ENCODE measurements at regions not wholly inside any gene's neighbourhood (a gene's known extent, or its start where the extent isn't known, plus 50 kb on each side); places are given as distances from the start of the nearest gene placed in this dataset.
A peak's percentile ranks its signal among the peaks of the same experiment; 100 is the strongest.

DNA sequence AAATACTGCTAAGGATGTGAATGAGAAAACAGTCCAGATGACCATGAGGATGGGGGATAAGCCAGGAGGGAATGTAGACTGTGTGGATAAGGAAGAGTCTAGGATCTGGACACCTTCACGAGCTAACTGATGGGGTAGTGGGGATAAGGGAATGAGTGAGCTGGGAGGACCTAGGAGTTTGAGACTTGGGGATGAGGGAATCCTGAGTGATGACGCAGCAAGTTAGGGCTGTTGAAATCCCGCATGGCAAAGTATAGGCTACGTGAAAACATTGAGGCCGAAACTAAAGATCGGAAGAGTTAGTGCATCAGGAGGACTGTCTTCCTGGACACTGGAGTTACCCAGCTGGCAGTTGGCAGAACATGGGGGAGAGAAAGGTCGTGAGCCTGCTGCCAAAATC, 129.2 kb upstream of the EEA1 start:
- Histone ChIP-seq H2BK12ac (ENCODE audit: low read depth, low read length) (0 out of 2 replicates have a peak overlapping the region, but pooled peaks have one; percentile 28), H3K36me3 (ENCODE audit: control insufficient read depth in 2 of 4, insufficient read depth in 4 of 4, low read length in 3 of 4) (no peaks in the 10 kb centered on the region), H3K18ac (ENCODE audit: extremely low read depth, low read length) (no peak overlapping the region), H3K4ac (replicated peaks; ENCODE audit: insufficient read length, low read depth, low read length) (no peak overlapping the region), H2AK5ac (ENCODE audit: low read depth, low read length) (no peak overlapping the region), H3K79me2 (ENCODE audit: control insufficient read depth in 1 of 2, insufficient read depth in 2 of 2, low read length in 2 of 2) (no peaks in the 10 kb centered on the region), H3K4me3 (ENCODE audit: extremely low read depth in 1 of 4, insufficient read depth in 2 of 4, low read depth in 3 of 4, low read length in 4 of 4) (no peak overlapping the region), H3K79me1 (ENCODE audit: low read depth, low read length) (no peaks in the 10 kb centered on the region), H4K20me1 (replicated peaks in 1 of 2; ENCODE audit: control insufficient read depth in 1 of 2, insufficient read depth in 2 of 2, low read length in 2 of 2) (no peaks in the 10 kb centered on the region), H3K14ac (ENCODE audit: insufficient read length) (no peak overlapping the region), H3K9me3 (ENCODE audit: insufficient read depth in 2 of 2, low read depth in 1 of 2, low read length in 1 of 2) (no peaks in the 10 kb centered on the region), H3K23me2 (ENCODE audit: low read depth, low read length) (no peaks in the 10 kb centered on the region), H3K23ac (ENCODE audit: insufficient read length) (no peak overlapping the region), H3K4me2 (ENCODE audit: insufficient read depth in 1 of 2, low read depth in 2 of 2, low read length in 2 of 2) (no peak overlapping the region), H2BK20ac (ENCODE audit: low read length) (no peak overlapping the region), H3K56ac (replicated peaks; ENCODE audit: insufficient read length, low read depth, low read length) (no peak overlapping the region), H3K9ac (replicated peaks in 1 of 4; ENCODE audit: extremely low read depth in 1 of 4, low read depth in 3 of 4, low read length in 3 of 4) (no peak overlapping the region), H2BK5ac (ENCODE audit: low read depth, low read length) (no peak overlapping the region), H4K8ac (ENCODE audit: extremely low read depth, insufficient read depth, low read length) (no peak overlapping the region), H3K4me1 (replicated peaks in 1 of 4; ENCODE audit: control insufficient read depth in 3 of 4, insufficient read depth in 4 of 4, low read length in 3 of 4) (peaks cover 0 to 6% (median 5%) of the 10 kb centered on the region in 4 experiments; a peak in 5 of 7 replicates), H2BK15ac (ENCODE audit: low read length) (0 out of 2 replicates have a peak overlapping the region, but pooled peaks have one; percentile 67), H2BK120ac (replicated peaks; ENCODE audit: low read depth, low read length) (no peak overlapping the region), H3K27ac (ENCODE audit: low read depth, low read length) (no peak overlapping the region), H3K27me3 (replicated peaks in 1 of 4; ENCODE audit: control insufficient read depth in 3 of 4, extremely low read depth in 1 of 4, insufficient read depth in 3 of 4, low read length in 3 of 4) (no peaks in the 10 kb centered on the region), H4K91ac (replicated peaks; ENCODE audit: insufficient read length, low read length) (no peak overlapping the region), H2AFZ (ENCODE audit: low read length) (no peak overlapping the region), H4K5ac (ENCODE audit: insufficient read length, low read depth, low read length) (no peak overlapping the region)
- no peak for DNase-seq (ENCODE audit: low read depth in 1 of 2, low spot score in 2 of 2)
- WGBS, 2 experiments (ENCODE audit: extremely low coverage in 1 of 2, insufficient coverage in 1 of 2, insufficient read length in 1 of 2, insufficient replicate concordance in 2 of 2, low coverage in 1 of 2, low lambda C conversion rate in 2 of 2, missing lambda C conversion rate in 1 of 2): 83% methylated on average over 7 of the region's 7 CpGs; no CpG with 5 or more reads in 1 of the 2 experiments
- ChIA-PET POLR2A (ENCODE audit: partially characterized antibody) (no interaction called here), CTCF (ENCODE audit: partially characterized antibody) (interaction anchor here (0.6 to 1.1 kb wide), 4 partner anchors 24 to 281 kb away, joined by 3 to 6 read pairs (median 3); no protein-coding TSS in a partner anchor)
- no peak for FAIRE-seq
- TF ChIP-seq NANOG (IDR thresholded peaks at IDR 0.05; ENCODE audit: insufficient read depth, low read depth, low read length, poor library complexity, severe bottlenecking) (no peak), FOSL1 (IDR thresholded peaks at IDR 0.05; ENCODE audit: insufficient read depth, low read depth, low read length) (no peak), SP4 (IDR thresholded peaks at IDR 0.05; ENCODE audit: low read length) (no peak), EP300 (IDR thresholded peaks at IDR 0.05; ENCODE audit: borderline replicate concordance in 1 of 2, low read depth in 2 of 2, low read length in 2 of 2) (no peak), EGR1 (IDR thresholded peaks at IDR 0.05; ENCODE audit: borderline replicate concordance, low read depth, low read length) (no peak), SRF (IDR thresholded peaks at IDR 0.05; ENCODE audit: low read depth, low read length) (no peak), SP1 (IDR thresholded peaks at IDR 0.05; ENCODE audit: low read depth, low read length) (no peak), SUZ12 (IDR thresholded peaks at IDR 0.05; ENCODE audit: low read length) (no peak), SAP30 (IDR thresholded peaks at IDR 0.05; ENCODE audit: insufficient read depth, insufficient replicate concordance, low read length) (no peak), CHD2 (IDR thresholded peaks at IDR 0.05; ENCODE audit: low read length) (no peak), GTF2F1 (IDR thresholded peaks at IDR 0.05; ENCODE audit: borderline replicate concordance, low read depth, low read length) (no peak)
- TF ChIP-seq, protein P1, sequence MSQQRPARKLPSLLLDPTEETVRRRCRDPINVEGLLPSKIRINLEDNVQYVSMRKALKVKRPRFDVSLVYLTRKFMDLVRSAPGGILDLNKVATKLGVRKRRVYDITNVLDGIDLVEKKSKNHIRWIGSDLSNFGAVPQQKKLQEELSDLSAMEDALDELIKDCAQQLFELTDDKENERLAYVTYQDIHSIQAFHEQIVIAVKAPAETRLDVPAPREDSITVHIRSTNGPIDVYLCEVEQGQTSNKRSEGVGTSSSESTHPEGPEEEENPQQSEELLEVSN (IDR thresholded peaks at IDR 0.05): no peak
- TF ChIP-seq, protein P2, sequence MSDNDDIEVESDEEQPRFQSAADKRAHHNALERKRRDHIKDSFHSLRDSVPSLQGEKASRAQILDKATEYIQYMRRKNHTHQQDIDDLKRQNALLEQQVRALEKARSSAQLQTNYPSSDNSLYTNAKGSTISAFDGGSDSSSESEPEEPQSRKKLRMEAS (IDR thresholded peaks at IDR 0.05): no peak

Measured in H1 (cell line).